HG03457 (cell line): ENCODE measurements at regions not wholly inside any gene's neighbourhood (a gene's known extent, or its start where the extent isn't known, plus 50 kb on each side); places are given as distances from the start of the nearest gene placed in this dataset.
"Not testable (repeated sequence)": the region's sequence is repeated elsewhere in the genome, so short reads cannot be mapped to it uniquely, and the experiment has no call there.

Source experiments
- ATAC-seq: cut with Tn5 transposase; IDR thresholded peaks from one replicate; pipeline ENCODE4 v1.9.1; 2021; ENCODE audit warnings: moderate number of reproducible peaks; ENCODE audit not compliant: unreplicated experiment

GRCh38 chr6:146928503-146928902 is 275.7 kb upstream of the STXBP5 start:
- ATAC-seq, result no peak

- ATAC-seq, result no peak
These were observed 273.0 kb upstream of the STXBP5 start for GRCh38 chr6:146931214-146931613.

GRCh38 chr6:146937316-146937715 is 266.9 kb upstream of the STXBP5 start:
- ATAC-seq, result no peak

- ATAC-seq, result no peak
These were observed 266.0 kb upstream of the STXBP5 start for GRCh38 chr6:146938266-146938665.

DNA sequence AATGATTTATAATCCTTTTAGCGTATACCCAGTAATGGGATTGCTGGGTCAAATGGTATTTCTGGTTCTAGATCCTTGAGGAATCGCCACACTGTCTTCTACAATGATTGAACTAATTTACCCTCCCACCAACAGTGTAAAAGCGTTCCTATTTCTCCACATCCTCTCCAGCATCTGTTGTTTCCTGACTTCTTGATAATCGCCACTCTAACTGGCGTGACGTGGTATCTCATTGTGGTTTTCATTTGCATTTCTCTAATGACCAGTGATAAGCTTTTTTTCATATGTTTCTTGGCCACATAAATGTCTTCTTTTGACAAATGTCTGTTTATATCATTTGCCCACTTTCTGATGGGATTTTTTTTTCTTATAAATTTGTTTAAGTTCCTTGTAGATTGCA is 264.8 kb upstream of the STXBP5 start:
- ATAC-seq, result not testable (repeated sequence)

DNA sequence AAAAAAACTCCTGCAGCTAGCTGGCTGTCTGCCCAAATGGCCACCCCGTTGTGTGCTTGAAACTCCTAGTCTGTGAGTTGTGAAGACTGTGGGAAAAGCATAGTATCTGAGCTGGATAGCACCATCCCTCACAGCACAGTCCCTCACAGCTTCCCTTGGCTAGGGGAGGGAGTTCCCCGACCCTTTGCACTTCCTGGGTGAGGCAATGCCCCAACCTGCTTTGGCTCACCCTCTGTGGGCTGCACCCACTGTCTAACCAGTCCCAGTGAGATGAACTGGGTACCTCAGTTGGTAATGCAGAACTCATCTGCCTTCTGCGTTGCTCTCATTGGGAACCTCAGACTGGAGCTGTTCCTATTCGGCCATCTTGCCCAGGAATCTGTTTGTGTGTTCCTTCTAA is 260.6 kb upstream of the STXBP5 start:
- no peak for ATAC-seq

- no peak for ATAC-seq
These were observed 260.1 kb upstream of the STXBP5 start for GRCh38 chr6:146944077-146944476.

DNA sequence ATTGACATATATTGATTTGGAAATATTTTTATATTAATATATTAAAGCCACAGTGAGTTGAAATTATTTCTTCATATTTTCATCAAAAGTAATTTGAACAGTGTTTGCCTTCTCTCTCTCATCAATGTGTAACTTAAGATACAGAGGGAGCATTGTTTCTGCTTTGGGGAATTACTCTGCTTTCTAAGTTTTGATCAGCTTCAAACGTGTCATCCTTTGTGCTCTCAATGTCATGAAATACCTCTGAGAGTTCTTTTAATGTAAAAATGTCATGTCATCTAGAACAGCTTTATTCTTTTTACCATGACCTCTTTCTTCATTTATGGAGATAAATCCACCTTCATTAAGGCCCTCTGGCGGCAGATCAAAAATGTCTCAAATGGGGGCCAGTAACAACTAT is 259.4 kb upstream of the STXBP5 start:
- no peak for ATAC-seq

DNA sequence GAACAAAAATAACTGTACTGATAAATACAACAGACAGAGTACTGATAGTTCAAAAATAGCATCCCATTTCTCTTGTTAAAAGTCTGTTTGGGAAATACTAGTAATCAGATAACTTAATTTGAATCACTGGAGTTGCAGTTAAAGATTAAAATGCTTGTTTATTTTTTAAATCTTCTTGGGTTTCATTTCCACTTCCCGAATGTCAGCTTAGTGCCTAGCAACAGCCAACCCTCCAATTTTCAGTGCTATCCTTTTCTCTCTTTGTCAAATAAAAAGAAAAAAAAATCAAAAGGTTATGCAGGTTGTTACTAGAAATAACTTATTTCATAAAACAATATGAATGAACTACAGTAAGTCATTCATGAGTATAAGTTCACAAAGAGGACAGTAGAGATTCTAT is 257.7 kb upstream of the STXBP5 start:
- ATAC-seq, result no peak

- no peak for ATAC-seq
These were observed 255.4 kb upstream of the STXBP5 start for GRCh38 chr6:146948790-146949342.

DNA sequence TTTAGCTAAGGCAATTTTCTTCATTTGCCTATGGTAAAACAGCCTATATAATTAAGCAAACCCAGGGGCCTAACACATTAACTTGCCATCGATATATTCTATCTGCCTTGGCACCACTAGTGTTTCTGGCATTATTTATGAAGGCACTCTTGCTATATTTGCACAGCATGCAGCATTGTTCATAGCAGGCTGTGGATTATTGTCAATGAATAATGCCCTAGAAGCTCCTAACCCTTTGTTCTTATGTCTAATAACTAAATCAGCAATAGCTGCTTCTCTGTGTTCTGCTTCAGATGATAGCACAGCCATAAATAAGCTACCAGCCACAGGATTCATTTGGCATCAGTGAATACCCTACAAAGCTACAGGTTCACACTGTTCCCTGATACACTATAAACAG is 254.8 kb upstream of the STXBP5 start:
- no peak for ATAC-seq

GRCh38 chr6:146950351-146950835 is 253.8 kb upstream of the STXBP5 start:
- peak; percentile 54 for ATAC-seq

- ATAC-seq, result no peak
These were observed 248.6 kb upstream of the STXBP5 start for GRCh38 chr6:146955570-146955969.

GRCh38 chr6:146957181-146958093 is 246.8 kb upstream of the STXBP5 start:
- no peak for ATAC-seq

DNA sequence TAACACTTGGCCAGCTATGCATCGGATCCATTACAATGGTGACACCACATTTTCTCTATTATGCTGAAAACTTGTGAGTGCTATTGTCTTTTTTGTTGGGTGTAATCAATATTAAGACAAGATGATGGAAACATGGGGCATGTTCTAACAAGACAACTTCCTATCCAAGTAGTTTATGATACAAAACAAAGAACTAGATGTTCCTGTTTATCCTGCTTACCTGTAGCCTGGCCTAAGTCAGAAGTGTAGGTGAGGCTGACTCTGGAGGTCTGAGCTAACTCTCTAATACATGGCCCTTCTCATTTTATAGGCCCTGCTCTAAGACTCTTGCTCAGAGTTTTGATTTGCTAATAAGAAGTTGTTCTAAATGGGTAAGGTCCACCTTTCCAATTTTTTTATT is 242.4 kb upstream of the STXBP5 start:
- ATAC-seq, result no peak

DNA sequence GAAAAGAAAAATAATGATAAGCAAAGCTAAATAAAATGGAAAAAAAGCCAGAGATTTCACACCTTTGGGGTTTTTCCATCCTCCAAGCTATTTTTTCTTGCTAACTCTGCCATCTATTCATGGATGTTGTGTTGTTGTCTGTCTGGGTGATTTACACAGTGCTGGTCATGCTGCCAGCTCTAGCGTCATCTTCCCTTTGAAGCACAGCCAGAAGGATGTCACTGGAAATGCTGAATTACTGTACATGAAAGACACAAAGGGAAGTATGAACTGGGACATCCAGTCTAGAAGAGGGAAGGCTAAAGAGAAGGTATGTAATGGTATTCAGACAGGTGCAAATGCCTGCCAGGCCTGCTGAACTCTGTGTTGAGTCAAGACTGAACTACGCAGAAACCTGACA is 241.9 kb upstream of the STXBP5 start:
- ATAC-seq, result no peak

DNA sequence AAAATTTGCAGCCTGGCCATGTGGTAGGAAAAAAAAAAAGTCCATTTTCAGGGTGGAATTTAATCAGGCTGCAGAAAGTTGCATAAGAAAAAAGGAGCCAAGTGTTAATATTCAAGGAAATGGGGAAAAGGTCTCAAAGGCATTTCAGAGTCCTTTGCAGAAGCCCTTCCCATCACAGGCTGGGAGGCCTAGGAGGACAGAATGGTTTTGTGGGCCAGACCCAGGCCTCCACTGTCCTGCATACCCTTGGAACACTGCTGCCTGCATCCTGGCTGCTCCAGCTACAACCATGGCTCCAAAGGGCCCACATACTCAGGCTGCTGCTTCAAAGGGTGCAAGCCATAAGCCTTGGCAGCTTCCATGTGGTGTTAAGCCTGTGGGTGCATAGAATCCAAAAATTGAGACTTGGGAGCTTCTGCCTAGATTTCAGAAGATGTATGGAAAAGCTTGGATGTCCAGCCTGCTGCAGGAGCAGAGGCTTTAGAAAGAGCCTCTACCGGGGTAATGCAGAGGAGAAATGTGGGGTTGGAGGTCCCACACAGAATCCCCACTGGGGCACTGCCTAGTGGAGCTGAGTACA is 239.0 kb upstream of the STXBP5 start:
- ATAC-seq, result no peak

DNA sequence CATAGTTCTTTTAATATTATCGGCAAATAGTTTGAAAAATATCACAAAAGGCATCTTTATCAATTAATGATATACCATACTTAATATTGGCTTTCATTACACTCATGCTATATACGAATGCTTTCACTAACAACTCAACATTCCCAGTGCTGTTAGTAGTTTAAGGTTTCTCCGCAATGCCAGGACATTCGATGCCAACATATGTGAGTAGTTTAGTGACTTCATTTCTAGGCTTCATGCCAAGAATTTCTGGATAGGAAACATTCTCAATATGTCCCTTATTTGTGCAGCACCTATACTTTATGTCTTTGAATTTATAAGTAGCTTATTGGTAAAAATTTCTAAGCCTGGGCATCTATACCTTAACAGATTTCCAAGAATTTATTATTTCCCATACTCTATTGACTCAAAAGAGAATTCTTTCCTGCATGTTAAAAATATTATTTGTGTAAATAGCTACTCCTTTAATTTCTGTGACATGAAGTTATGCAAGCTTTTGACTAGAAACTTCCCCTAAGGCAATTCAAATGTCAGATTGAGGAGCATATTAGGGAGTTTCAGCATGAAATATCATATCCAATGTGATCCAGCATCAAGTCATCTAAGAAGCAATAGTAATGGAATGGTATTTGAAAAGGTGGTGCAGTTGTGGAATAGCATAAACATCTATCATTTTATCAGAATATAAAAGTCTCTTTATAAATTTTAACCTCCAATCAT is 236.0 kb upstream of the STXBP5 start:
- ATAC-seq, result no peak

- ATAC-seq, result no peak
These were observed 231.7 kb upstream of the STXBP5 start for GRCh38 chr6:146972546-146972945.

GRCh38 chr6:146974351-146974750 is 229.9 kb upstream of the STXBP5 start:
- no peak for ATAC-seq

GRCh38 chr6:146975093-146975492 is 229.1 kb upstream of the STXBP5 start:
- ATAC-seq, result no peak
